Liver (tissue), 3 donors: ENCODE measurements at regions not wholly inside any gene's neighbourhood (a gene's known extent, or its start where the extent isn't known, plus 50 kb on each side); places are given as distances from the start of the nearest gene placed in this dataset.

Source experiments
- CTCF ChIP-seq: fragments of 150-350 bp; IDR thresholded peaks from 2 replicates; pipeline ENCODE4 v1.5.1; 2017; ENCODE audit warnings: improper control_type of control experiment, low read depth, low read length; ENCODE audit not compliant: missing input control
- FOXA1 ChIP-seq: IDR thresholded peaks from 2 replicates; pipeline ENCODE4 v1.6.1; 2016; ENCODE audit warnings: antibody characterized with exemption
- GABPA ChIP-seq, 2 donors: IDR thresholded peaks in 1 of 2; conservative IDR thresholded peaks in 1 of 2; 2 replicates each; pipeline ENCODE4 v1.6.1; 2016; ENCODE audit warnings: antibody characterized with exemption in 2 of 2, mild to moderate bottlenecking in 1 of 2, moderate library complexity in 1 of 2
- JUND ChIP-seq, 2 donors: IDR thresholded peaks; 2 replicates each; pipeline ENCODE4 v1.6.1; 2016; ENCODE audit warnings: antibody characterized with exemption in 2 of 2
- RAD21 ChIP-seq, 2 donors: IDR thresholded peaks; 2 replicates each; pipeline ENCODE4 v1.6.1; 2016; ENCODE audit warnings: antibody characterized with exemption in 2 of 2, mild to moderate bottlenecking in 2 of 2
- REST ChIP-seq: IDR thresholded peaks from 2 replicates; pipeline ENCODE4 v1.6.1; 2016; ENCODE audit warnings: antibody characterized with exemption, mild to moderate bottlenecking
- RXRA ChIP-seq, 2 donors: IDR thresholded peaks; 2 replicates each; pipeline ENCODE4 v1.6.1; 2017 to 2018; ENCODE audit warnings: antibody characterized with exemption in 2 of 2, mild to moderate bottlenecking in 1 of 2
- TAF1 ChIP-seq: conservative IDR thresholded peaks from 2 replicates; pipeline ENCODE4 v1.6.1; 2016; ENCODE audit warnings: antibody characterized with exemption, mild to moderate bottlenecking
- YY1 ChIP-seq: IDR thresholded peaks from 2 replicates; pipeline ENCODE4 v1.6.1; 2016; ENCODE audit warnings: antibody characterized with exemption, mild to moderate bottlenecking
- ZBTB33 ChIP-seq: IDR thresholded peaks from 2 replicates; pipeline ENCODE4 v1.6.1; 2016; ENCODE audit warnings: antibody characterized with exemption
- donor health status: healthy.
- donor health status: healthy.

GRCh38 chr10:23723796-23724195 lies 284.9 kb downstream of the OTUD1 start:
- TF ChIP-seq CTCF (no peak), REST (no peak), ZBTB33 (no peak), YY1 (no peak), TAF1 (no peak), RXRA (IDR thresholded peaks at IDR 0.05) (no peak), JUND (IDR thresholded peaks at IDR 0.05) (no peak), GABPA (IDR thresholded peaks at IDR 0.05 in 1 of 2, conservative IDR thresholded peaks at IDR 0.05 in 1 of 2) (no peak), RAD21 (IDR thresholded peaks at IDR 0.05) (no peak), FOXA1 (no peak)
